ENCODE measurements at regions not wholly inside any gene's neighbourhood (a gene's known extent, or its start where the extent isn't known, plus 50 kb on each side); places are given as distances from the start of the nearest gene placed in this dataset.

DNA sequence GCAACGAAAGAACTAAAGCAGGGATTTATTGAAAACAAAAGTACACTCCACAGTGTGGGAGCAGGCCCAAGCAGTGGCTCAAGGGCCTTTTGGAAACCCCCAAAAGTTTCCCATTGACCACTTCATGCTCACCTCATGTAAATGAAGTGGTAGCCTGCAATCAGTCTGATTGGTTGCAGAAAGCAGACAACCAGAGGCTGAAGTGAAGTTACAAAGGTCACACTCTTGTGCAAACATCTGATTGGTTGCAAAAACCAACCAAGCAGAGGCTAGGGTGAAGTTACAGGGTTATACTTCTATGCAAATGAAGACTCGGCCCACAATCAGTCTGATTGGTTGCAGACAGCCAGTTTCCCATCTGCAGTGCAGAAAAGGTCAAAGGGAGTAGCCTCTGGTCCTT lies 258.0 kb downstream of the YTHDC2 start:
- TF ChIP-seq CTCF (IDR thresholded peaks at IDR 0.05) (no peak), POLR2A (IDR thresholded peaks at IDR 0.05) (no peak)

All from breast epithelium (tissue), 3 donors.